Lung (tissue), 11 donors: ENCODE measurements at regions not wholly inside any gene's neighbourhood (a gene's known extent, or its start where the extent isn't known, plus 50 kb on each side); places are given as distances from the start of the nearest gene placed in this dataset.

ENCODE experiments used
- ATAC-seq: fragments of 200-7000 bp; cut with Tn5 transposase; one replicate; pipeline ENCODE4 v1.9.1; 2020; ENCODE audit warnings: moderate number of reproducible peaks; ENCODE audit not compliant: insufficient read depth, low FRiP score
- DNase-seq, 3 donors: peaks; one replicate each; pipeline ENCODE4 v3.0.0-alpha.2; 2013 to 2017
- H3K27ac ChIP-seq, 2 donors: one replicate each; pipeline ENCODE4 v1.5.1; 2013; ENCODE audit warnings: mild to moderate bottlenecking in 2 of 2, moderate library complexity in 2 of 2, control low read depth in 1 of 2, inconsistent platforms in 1 of 2, low read depth in 1 of 2, low read length in 1 of 2
- H3K27me3 ChIP-seq, 3 donors: one replicate each; pipeline ENCODE4 v1.5.1; 2013; ENCODE audit warnings: low read length in 2 of 3; ENCODE audit not compliant: control insufficient read depth in 3 of 3, insufficient read depth in 3 of 3
- H3K36me3 ChIP-seq, 4 donors: one replicate each; pipeline ENCODE4 v1.5.1; 2013; ENCODE audit warnings: low read length in 4 of 4, mild to moderate bottlenecking in 1 of 4, moderate library complexity in 1 of 4; ENCODE audit not compliant: control insufficient read depth in 4 of 4, insufficient read depth in 4 of 4
- H3K4me1 ChIP-seq, 5 donors: one replicate each; pipeline ENCODE4 v1.5.1; 2013; ENCODE audit warnings: low read length in 5 of 5, mild to moderate bottlenecking in 2 of 5, moderate library complexity in 1 of 5; ENCODE audit not compliant: control insufficient read depth in 5 of 5, insufficient read depth in 5 of 5
- H3K4me3 ChIP-seq: one replicate; pipeline ENCODE4 v1.5.1; 2013; ENCODE audit warnings: mild to moderate bottlenecking, control low read depth, moderate library complexity
- H3K9ac ChIP-seq, 2 donors: one replicate each; pipeline ENCODE4 v1.5.1; 2013; ENCODE audit warnings: low read length in 2 of 2, control low read depth in 1 of 2; ENCODE audit not compliant: insufficient read depth in 1 of 2
- H3K9me3 ChIP-seq, 4 donors: one replicate each; pipeline ENCODE4 v1.5.1; 2013; ENCODE audit warnings: low read length in 3 of 4, mild to moderate bottlenecking in 1 of 4, moderate library complexity in 1 of 4; ENCODE audit not compliant: control insufficient read depth in 4 of 4, insufficient read depth in 3 of 4
- CTCF ChIP-seq: IDR thresholded peaks from 2 replicates; pipeline ENCODE4 v1.5.1; 2012; ENCODE audit warnings: mild to moderate bottlenecking; ENCODE audit errors: control extremely low read depth, extremely low read depth
- WGBS, 2 donors: extraction: QIAGEN DNeasy Blood & Tissue Kit; methylation state at CpG; one replicate each; pipeline ENCODE4 v1.1.7; 2013; 5-methylcytosine and 5-hydroxymethylcytosine counted together
- donor health status: control.
- donor health status: control.
- donor health status: Bipolar disorder and iron deficiency.
- donor health status: healthy.
- donor health status: DM: yes; HTN: yes; CAD: no.

GRCh38 chr19:29045679-29046254 lies 167.2 kb downstream of the UQCRFS1 start:
- Histone ChIP-seq H3K4me1 (no peaks in the 10 kb centered on the region), H3K36me3 (no peaks in the 10 kb centered on the region), H3K4me3 (no peak overlapping the region), H3K27me3 (peaks cover 0 to 3% (median 0%) of the 10 kb centered on the region in 3 donors), H3K9me3 (peaks cover 0 to 8% (median 0%) of the 10 kb centered on the region in 4 donors), H3K27ac (no peak overlapping the region), H3K9ac (no peak overlapping the region)
- WGBS, 2 donors, result 43 to 53% methylated on average over 7 of the region's 7 CpGs
- ATAC-seq (no peak), DNase-seq (peak in 2 of 3 donors; percentile 7 to 34)
- no peak for TF ChIP-seq CTCF

- Histone ChIP-seq H3K9me3 (peaks cover 0 to 10% (median 0%) of the 10 kb centered on the region in 4 donors), H3K27ac (no peak overlapping the region), H3K4me3 (no peak overlapping the region), H3K36me3 (no peaks in the 10 kb centered on the region), H3K9ac (no peak overlapping the region), H3K27me3 (peaks cover 0 to 2% (median 0%) of the 10 kb centered on the region in 3 donors), H3K4me1 (no peaks in the 10 kb centered on the region)
- 75 to 82% methylated on average over 5 of the region's 5 CpGs for WGBS, 2 donors
- DNase-seq, result no peak
- no peak for ATAC-seq
- no peak for TF ChIP-seq CTCF
These were observed 168.9 kb downstream of the UQCRFS1 start for GRCh38 chr19:29044037-29044436.

GRCh38 chr19:29042450-29042849 lies 170.5 kb downstream of the UQCRFS1 start:
- Histone ChIP-seq H3K4me3 (no peak overlapping the region), H3K27me3 (peaks cover 0 to 2% (median 0%) of the 10 kb centered on the region in 3 donors), H3K36me3 (no peaks in the 10 kb centered on the region), H3K9me3 (peaks cover 0 to 6% (median 0%) of the 10 kb centered on the region in 4 donors), H3K9ac (no peak overlapping the region), H3K4me1 (no peaks in the 10 kb centered on the region), H3K27ac (no peak overlapping the region)
- no peak for TF ChIP-seq CTCF
- ATAC-seq, result no peak
- DNase-seq, result no peak
- WGBS, 2 donors, result 85 to 93% methylated on average over 2 of the region's 2 CpGs

- H3K4me3 ChIP-seq, result no peak overlapping the region
- no peak for TF ChIP-seq CTCF
- H3K9ac ChIP-seq, result no peak overlapping the region
- no peaks in the 10 kb centered on the region for H3K4me1 ChIP-seq
- peaks cover 0 to 2% (median 0%) of the 10 kb centered on the region in 3 donors for H3K27me3 ChIP-seq
- no peak overlapping the region for H3K27ac ChIP-seq
- ATAC-seq, result no peak
- WGBS, 2 donors, result 40% methylated on average over 6 of the region's 6 CpGs
- no peak for DNase-seq
- H3K36me3 ChIP-seq, result no peaks in the 10 kb centered on the region
- peaks cover 0 to 6% (median 0%) of the 10 kb centered on the region in 4 donors for H3K9me3 ChIP-seq
These were observed 172.0 kb downstream of the UQCRFS1 start for GRCh38 chr19:29040951-29041350.
